ENCODE measurements at regions not wholly inside any gene's neighbourhood (a gene's known extent, or its start where the extent isn't known, plus 50 kb on each side); places are given as distances from the start of the nearest gene placed in this dataset.

- no peak for TF ChIP-seq YY1 (IDR thresholded peaks at IDR 0.05; ENCODE audit: low read depth)
- no peak for TF ChIP-seq TCF12 (IDR thresholded peaks at IDR 0.05; ENCODE audit: low read depth)
- no peak for TF ChIP-seq EGR1 (IDR thresholded peaks at IDR 0.05)
- no peak for TF ChIP-seq TAF1 (IDR thresholded peaks at IDR 0.05; ENCODE audit: low read depth)
These were observed 411.3 kb upstream of the TPM1 start for GRCh38 chr15:62631076-62631724.

DNA sequence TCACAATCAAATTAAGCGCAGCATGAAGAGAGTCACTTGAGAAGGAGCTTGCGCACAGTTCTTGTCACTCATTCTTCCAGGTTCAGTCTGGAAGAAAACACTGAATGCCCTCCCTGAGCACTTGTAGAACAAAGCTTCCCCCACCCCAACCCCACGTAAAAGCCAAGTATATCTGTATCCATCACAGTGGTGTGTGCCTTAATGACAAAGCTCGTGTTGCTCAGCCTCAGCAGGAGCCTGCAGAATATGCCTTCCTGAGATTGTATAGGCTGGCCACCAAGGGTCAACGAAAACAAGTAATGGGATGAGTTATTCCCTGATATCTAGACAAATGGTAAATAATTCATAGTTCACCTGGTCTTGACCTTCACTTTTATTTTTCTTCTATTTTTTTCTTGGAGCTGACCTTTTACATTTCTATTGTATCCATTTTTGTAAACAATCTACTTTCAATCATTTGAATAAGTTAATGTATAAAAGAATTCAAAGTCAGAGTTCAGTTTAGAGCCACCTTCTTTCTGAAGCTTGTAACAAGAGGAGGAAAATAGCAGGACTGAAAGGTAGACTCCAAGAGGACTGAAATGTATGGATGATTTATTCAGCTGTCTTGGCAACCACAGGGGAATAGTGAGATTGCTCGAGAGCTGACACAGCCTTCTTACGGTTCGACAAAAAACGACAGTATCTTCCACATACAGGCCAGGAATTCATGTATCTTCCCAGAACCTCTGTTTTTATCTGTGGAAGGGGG, 405.5 kb upstream of the TPM1 start:
- TF ChIP-seq NFIC (IDR thresholded peaks at IDR 0.05) (no peak), MAX (IDR thresholded peaks at IDR 0.05) (no peak), TAF1 (IDR thresholded peaks at IDR 0.05; ENCODE audit: low read depth) (no peak), USF1 (IDR thresholded peaks at IDR 0.05) (no peak), ZBTB7A (IDR thresholded peaks at IDR 0.05; ENCODE audit: low read depth) (no peak), EGR1 (IDR thresholded peaks at IDR 0.05) (no peak)

- TF ChIP-seq CREB1 (IDR thresholded peaks at IDR 0.05; ENCODE audit: low read depth) (no peak), MAX (IDR thresholded peaks at IDR 0.05) (no peak), ZBTB7A (IDR thresholded peaks at IDR 0.05; ENCODE audit: low read depth) (no peak), RAD21 (IDR thresholded peaks at IDR 0.05; ENCODE audit: low read depth) (no peak), EP300 (IDR thresholded peaks at IDR 0.05; ENCODE audit: borderline replicate concordance) (no peak), YY1 (IDR thresholded peaks at IDR 0.05; ENCODE audit: low read depth) (no peak), FOXM1 (IDR thresholded peaks at IDR 0.05; ENCODE audit: borderline replicate concordance, low read depth) (no peak), EGR1 (IDR thresholded peaks at IDR 0.05) (no peak), TEAD4 (IDR thresholded peaks at IDR 0.05) (no peak), REST (IDR thresholded peaks at IDR 0.05; ENCODE audit: low read depth) (no peak), TCF12 (IDR thresholded peaks at IDR 0.05; ENCODE audit: low read depth) (no peak), TAF1 (IDR thresholded peaks at IDR 0.05; ENCODE audit: low read depth) (no peak), USF1 (IDR thresholded peaks at IDR 0.05) (no peak)
These were observed 405.0 kb upstream of the TPM1 start for GRCh38 chr15:62637574-62637897.

DNA sequence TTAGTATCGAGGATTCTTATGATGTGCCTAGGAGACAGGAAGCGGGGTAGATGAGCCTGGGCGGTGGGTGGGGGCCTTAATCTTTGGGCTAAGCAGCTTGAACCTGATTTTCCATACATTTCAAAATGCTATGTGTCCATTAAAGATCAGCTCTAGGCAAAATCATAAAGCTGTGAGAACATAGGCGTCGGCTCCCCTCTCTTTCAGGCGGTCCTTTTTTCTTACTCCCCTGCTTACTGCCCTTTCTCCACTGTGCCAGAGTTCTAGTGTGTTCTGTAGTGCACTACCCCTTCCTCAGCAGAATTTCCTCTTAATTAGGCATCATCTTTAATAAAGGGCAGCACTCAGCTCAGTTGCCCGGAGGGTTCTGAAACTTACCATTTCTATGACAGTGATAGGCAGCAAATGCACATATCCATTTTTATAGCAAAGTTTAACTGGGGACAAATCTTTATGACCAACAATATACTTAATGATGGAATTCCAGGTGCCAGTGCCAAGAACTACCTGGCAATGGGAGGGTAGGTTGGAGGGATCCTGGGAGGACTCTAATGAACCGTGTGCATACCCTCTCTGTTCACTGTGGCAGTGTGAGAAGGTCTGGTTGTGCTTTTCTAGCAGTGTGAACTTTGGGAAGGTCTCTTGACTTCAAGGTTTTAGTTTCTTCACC, 404.5 kb upstream of the TPM1 start:
- no peak for TF ChIP-seq FOXM1 (IDR thresholded peaks at IDR 0.05; ENCODE audit: borderline replicate concordance, low read depth)
- TF ChIP-seq EGR1 (IDR thresholded peaks at IDR 0.05): no peak
- no peak for TF ChIP-seq TEAD4 (IDR thresholded peaks at IDR 0.05)
- no peak for TF ChIP-seq TCF12 (IDR thresholded peaks at IDR 0.05; ENCODE audit: low read depth)
- no peak for TF ChIP-seq CEBPB (IDR thresholded peaks at IDR 0.05)
- TF ChIP-seq NFIC (IDR thresholded peaks at IDR 0.05): no peak
- no peak for TF ChIP-seq USF1 (IDR thresholded peaks at IDR 0.05)

DNA sequence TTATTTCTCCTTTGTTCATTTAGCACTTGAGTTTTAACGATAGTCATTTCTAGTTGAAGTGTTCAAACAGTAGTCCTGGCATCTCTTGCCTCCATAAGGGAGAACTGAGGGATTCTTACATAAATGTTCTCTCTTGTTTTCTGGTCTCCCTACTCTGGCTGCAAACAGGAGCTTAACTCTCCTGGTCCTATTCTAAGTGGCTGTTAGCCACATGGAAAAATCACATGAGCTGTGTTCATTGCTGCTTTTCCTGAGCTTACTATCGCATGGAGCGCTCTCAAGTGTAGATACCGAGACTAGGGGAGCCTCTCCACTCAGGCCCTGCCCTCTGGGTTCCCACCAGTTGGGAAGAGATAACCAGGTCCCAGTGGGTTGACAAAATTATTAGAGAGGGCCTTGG, 403.1 kb upstream of the TPM1 start:
- TF ChIP-seq CREB1 (IDR thresholded peaks at IDR 0.05; ENCODE audit: low read depth): no peak
- no peak for TF ChIP-seq REST (IDR thresholded peaks at IDR 0.05; ENCODE audit: low read depth)
- no peak for TF ChIP-seq TCF12 (IDR thresholded peaks at IDR 0.05; ENCODE audit: low read depth)
- no peak for TF ChIP-seq FOXM1 (IDR thresholded peaks at IDR 0.05; ENCODE audit: borderline replicate concordance, low read depth)
- TF ChIP-seq EP300 (IDR thresholded peaks at IDR 0.05; ENCODE audit: borderline replicate concordance): no peak
- TF ChIP-seq TEAD4 (IDR thresholded peaks at IDR 0.05): no peak
- no peak for TF ChIP-seq ZBTB7A (IDR thresholded peaks at IDR 0.05; ENCODE audit: low read depth)
- TF ChIP-seq USF1 (IDR thresholded peaks at IDR 0.05): no peak
- TF ChIP-seq RAD21 (IDR thresholded peaks at IDR 0.05; ENCODE audit: low read depth): no peak
- no peak for TF ChIP-seq EGR1 (IDR thresholded peaks at IDR 0.05)
- TF ChIP-seq YY1 (IDR thresholded peaks at IDR 0.05; ENCODE audit: low read depth): no peak
- no peak for TF ChIP-seq TAF1 (IDR thresholded peaks at IDR 0.05; ENCODE audit: low read depth)
- TF ChIP-seq NFIC (IDR thresholded peaks at IDR 0.05): no peak
- no peak for TF ChIP-seq MAX (IDR thresholded peaks at IDR 0.05)
- TF ChIP-seq CEBPB (IDR thresholded peaks at IDR 0.05): no peak
